ENCODE measurements at regions not wholly inside any gene's neighbourhood (a gene's known extent, or its start where the extent isn't known, plus 50 kb on each side); places are given as distances from the start of the nearest gene placed in this dataset.

DNA sequence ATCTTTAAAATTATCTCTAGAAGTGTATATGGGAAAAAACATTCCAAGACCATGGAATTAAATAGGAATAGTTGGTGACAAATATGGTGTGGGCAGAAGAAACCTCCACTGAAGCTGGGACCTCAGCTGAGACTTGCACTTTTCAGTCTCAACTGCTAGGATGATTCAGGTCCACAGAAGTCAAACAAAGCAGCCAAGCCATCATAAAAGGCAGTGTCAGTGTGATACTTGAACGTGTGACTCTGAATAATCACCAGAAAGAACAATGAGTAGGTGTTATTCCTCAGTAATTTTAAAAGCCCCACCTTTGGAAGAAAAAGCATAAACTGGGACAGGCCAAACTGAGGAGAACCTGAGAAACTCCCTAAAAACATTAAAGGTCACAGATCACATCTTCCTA is 90.7 kb downstream of the ZNF281 start:
- no peak for DNase-seq (ENCODE audit: low read depth in 1 of 2, low spot score in 1 of 2)

- DNase-seq (ENCODE audit: low read depth in 1 of 2, low spot score in 1 of 2) = no peak
Observed at GRCh38 chr1:200317236-200317635, 92.6 kb downstream of the ZNF281 start.

GRCh38 chr1:200316148-200316803 is 93.6 kb downstream of the ZNF281 start:
- no peak for DNase-seq (ENCODE audit: low read depth in 1 of 2, low spot score in 1 of 2)

DNA sequence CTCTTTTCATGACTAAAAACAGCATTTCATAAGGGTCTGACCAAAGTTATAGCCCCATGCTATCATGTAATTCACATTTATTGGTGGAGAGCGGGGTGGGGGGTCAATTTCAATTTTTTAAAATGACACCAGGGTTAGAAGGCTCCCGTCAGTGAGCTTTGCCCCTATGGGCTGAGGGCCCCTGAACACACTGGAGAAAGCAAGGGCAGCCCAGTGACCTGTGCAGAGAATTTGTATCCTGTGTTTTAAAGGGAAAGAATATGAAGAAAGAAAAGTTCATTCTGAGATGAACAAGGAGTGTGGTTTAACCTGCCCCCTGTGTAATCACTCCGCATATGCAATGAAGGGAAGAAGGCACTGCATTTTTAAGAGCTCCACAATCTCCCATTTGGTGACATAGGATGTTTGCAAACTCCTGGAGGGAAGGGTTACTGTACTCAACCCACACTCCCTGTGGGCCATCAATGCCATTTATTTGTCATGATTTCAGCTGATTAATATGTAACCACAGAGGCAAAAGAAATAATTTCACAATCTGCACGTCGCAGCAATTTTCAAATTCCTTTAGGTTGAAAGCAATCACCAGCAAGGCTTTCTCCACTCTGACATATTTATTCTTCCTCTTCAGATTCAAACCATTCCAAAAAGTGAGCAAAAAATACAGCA is 95.6 kb downstream of the ZNF281 start:
- DNase-seq (ENCODE audit: low read depth in 1 of 2, low spot score in 1 of 2) = no peak

GRCh38 chr1:200311256-200311655 is 98.6 kb downstream of the ZNF281 start:
- no peak for DNase-seq (ENCODE audit: low read depth in 1 of 2, low spot score in 1 of 2)

DNA sequence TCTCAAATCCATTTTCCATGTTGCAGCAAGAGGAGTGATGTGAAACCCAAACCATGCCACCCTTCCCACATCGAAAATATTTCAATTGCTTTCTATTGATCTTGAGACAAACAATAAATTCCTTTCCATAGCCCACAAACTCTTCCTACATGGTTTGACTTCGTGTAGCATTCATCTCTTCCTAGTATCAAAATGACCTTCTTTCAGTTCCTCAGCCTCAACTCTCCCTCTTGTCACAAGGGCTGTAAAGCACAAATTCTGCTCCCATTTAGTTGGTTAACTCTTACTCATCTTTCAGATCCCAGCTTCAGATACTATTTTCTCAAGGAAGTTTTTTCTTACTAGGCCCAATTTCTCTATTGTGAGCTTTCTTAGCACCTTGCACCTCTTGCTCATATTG is 99.0 kb downstream of the ZNF281 start:
- DNase-seq (ENCODE audit: low read depth in 1 of 2, low spot score in 1 of 2) = no peak

DNA sequence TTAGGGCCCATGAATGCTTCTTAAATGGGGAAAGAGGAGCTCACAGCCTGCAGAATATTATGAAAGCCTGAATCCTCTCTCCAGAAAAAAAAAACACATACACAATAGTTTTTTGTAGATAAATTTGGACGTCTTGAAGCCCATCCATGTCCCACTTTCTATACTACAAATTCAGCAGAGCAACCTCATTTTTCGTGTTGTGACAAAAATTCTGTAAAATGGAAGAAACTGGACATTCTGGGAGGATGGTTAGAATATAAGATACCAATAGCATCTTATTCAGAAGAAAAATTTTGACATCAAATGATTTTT is 102.1 kb downstream of the ZNF281 start:
- no peak for DNase-seq (ENCODE audit: low read depth in 1 of 2, low spot score in 1 of 2)

DNA sequence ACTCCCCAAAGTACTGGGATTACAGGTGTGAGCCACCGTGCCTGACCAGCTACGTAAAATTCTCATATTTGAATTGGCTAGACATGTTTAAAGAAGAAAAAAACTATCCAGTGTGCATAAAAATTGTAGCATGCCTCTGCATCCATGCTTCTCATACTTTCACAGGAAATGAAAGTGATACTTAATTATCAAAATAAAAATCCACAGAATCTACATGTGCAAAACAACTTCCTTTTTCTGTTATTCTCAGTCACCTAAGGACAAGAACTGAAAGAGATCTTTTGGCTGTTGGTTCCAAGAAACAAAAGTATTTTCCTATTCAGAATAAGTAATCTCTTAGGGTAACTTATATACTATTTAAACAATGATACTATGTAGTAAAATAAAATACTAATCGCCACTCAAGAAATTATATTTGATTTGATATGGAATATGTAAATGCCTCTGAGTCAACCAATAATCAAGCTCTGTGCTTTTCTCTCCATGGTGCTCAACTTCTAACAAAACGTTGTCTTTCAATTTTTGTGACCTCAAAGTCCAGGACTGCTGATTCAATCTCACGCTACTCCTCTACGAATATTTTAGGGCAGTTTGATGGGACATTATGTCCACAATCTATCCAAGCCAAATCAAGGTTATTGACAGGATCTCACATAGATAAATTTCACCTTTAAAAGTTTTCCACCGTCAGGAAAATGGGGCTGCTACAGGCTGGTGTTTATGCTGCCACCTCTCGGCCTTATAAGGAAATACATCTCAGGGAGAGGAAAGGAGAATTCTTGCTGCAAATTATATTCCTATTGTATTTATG is 102.7 kb downstream of the ZNF281 start:
- DNase-seq (ENCODE audit: low read depth in 1 of 2, low spot score in 1 of 2) = no peak

DNA sequence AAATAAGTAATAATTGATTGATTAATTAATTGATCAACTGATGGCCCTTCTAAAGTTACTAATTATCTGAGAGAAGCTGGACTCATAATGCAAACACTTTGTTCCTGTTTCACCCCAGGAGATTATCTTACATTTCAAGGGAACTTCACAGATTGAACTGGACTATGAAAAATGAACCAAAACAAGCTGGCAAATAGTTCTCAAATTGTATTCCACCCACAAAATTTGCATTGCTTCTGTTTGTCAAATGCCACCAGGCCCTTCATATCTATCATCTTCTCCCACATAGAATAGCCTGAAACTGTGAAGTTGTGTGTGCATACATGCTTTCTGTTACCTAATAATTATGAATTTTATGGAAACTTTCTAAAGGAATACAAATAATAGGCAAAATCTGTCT is 104.0 kb downstream of the ZNF281 start:
- DNase-seq (ENCODE audit: low read depth in 1 of 2, low spot score in 1 of 2) = no peak

DNA sequence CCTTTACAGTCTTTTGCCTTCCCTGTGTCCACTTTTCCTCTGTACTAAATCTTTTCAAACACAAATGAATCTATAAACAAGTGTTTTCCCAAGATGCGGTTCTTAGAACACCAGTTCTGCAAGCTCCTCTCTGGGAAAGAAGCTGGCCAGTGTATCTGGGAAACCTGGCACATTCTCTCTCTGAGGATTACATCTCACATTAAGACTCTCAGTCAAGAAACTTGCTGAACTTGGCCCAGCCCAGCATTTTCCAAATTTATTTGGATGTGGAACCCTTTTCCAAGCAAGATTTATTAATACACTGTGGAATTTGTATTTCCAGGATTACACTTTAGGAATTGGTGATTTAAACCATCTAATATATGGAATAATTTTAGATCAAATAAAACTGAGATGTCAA is 105.7 kb downstream of the ZNF281 start:
- no peak for DNase-seq (ENCODE audit: low read depth in 1 of 2, low spot score in 1 of 2)

GRCh38 chr1:200302921-200303290 is 106.9 kb downstream of the ZNF281 start:
- no peak for DNase-seq (ENCODE audit: low read depth in 1 of 2, low spot score in 1 of 2)

GRCh38 chr1:200302192-200302920 is 107.5 kb downstream of the ZNF281 start:
- peak; percentile 31 to 42 for DNase-seq (ENCODE audit: low read depth in 1 of 2, low spot score in 1 of 2)

GRCh38 chr1:200301152-200301551 is 108.7 kb downstream of the ZNF281 start:
- no peak for DNase-seq (ENCODE audit: low read depth in 1 of 2, low spot score in 1 of 2)

DNA sequence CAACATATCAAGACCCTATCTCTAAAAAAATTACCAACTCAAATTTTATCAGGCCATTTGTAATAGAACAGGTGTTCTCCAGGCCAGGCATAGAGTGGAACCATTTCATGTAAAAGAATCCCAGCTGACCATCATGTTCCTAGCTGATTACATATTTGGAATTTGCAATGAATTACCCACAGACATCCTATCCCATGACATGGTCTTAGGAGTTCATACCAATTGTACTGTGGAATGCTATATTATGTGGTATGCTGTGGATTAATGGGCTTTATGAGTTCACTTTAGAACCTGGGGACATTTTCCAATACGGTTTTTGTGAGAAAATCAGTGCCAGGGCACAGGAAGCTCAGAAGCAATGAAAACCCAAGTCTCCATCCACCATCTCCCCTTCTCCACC is 110.3 kb downstream of the ZNF281 start:
- no peak for DNase-seq (ENCODE audit: low read depth in 1 of 2, low spot score in 1 of 2)

- DNase-seq (ENCODE audit: low read depth in 1 of 2, low spot score in 1 of 2) = no peak
Observed at GRCh38 chr1:200298242-200298641, 111.6 kb downstream of the ZNF281 start.

DNA sequence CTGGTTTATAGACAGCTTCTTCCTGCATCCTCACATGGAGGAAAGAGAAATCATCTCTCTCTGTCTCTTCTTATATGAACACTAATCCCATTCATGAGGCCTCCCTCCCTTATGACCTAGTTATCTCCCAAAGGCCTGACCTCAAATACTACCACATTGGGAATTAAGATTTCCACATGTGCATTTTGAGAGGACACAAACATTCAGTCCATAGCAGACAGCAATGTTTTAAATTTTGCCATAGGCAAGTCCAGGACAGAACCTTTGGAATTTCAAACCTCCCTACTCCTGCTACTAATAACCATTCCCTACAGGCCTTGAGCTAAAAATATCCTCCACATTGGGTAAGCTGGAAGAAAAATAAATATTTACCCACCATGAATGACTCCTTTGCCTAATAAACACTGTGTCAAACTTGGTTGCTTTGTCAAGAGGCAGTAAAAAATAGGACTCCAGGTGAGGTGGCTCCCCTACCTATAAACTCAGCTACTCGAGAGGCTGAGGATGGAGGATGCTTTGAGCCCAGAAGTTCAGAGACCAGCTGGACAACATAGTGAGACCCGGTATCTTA is 113.7 kb downstream of the ZNF281 start:
- no peak for DNase-seq (ENCODE audit: low read depth in 1 of 2, low spot score in 1 of 2)

DNA sequence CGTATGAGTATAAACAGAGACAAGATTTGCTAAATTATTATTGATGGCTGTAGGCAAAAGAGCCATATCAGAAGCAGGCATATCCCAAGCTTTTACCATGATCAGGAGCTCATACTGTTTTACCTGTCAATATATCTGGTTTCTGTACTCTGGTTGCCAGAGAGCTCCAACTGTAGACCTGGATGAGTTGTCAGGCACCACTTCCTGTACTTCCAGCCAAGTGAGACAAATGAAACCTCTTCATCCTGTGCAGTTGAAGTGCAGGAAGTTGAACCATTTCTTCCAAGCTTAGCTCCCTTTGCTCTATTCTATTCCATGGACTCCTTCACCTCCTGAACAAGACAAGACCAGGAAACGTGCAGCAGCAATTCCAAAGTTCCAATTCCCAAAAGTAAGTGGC is 115.6 kb downstream of the ZNF281 start:
- DNase-seq (ENCODE audit: low read depth in 1 of 2, low spot score in 1 of 2) = no peak

- DNase-seq (ENCODE audit: low read depth in 1 of 2, low spot score in 1 of 2) = no peak
Observed at GRCh38 chr1:200292699-200293098, 117.1 kb downstream of the ZNF281 start.

GRCh38 chr1:200291106-200291505 is 118.7 kb downstream of the ZNF281 start:
- no peak for DNase-seq (ENCODE audit: low read depth in 1 of 2, low spot score in 1 of 2)

DNA sequence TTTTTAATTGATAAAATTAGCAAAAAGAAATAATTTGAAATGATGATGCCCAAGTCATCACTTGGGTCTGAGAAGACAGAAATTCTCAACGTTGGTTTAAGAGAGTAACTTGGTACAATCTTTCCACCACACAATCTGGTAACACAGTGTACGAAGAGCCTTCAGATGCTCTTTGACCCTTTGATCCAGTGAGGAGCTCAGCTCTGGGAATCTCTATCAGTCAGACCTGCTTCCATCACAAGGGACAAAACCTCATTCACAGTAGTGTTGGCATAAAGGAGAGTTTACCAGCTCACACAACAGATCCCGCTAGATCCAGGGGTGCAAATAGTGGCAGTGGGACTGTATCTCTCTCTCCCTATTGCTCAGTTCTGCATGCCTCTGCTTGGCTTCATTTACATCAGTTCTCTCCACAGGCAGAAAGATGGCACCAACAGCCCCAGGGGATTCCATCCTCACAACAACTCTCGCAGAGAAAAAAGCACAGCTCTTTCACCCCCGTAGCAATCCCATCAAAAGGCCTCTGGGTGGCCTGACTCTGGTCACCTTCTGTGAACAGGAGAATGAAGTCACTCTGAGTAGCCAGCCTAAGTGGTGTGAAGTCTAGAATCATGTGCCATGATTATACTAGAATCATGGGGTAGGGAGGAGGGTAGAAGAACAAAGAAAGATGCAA is 119.7 kb downstream of the ZNF281 start:
- no peak for DNase-seq (ENCODE audit: low read depth in 1 of 2, low spot score in 1 of 2)

DNA sequence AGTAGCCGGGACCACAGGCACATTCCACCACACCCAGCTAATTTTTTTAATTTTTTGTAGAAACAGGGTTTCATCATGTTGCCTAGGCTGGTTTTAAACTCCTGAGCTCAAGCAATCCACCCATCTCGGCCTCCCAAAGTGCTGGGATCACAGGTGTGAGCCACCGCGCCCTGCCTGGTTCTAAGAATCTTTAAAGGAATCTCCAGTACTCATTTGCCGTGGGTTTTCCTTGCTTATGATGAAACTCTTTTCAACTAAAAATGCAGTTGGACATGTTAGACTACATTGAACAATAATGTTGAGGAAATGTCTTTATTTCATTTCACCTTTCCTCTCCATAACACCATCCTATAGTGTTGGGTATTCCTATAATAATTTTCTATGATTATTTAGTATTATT is 121.6 kb downstream of the ZNF281 start:
- no peak for DNase-seq (ENCODE audit: low read depth in 1 of 2, low spot score in 1 of 2)

Measured in stimulated activated CD4-positive, alpha-beta T cell treated with anti-CD3 and anti-CD28 coated beads, Interleukin-15, amount 100 ng/mL, for 1 hour (primary cell).